GM12873 (cell line): ENCODE measurements at regions not wholly inside any gene's neighbourhood (a gene's known extent, or its start where the extent isn't known, plus 50 kb on each side); places are given as distances from the start of the nearest gene placed in this dataset.

Source experiments
- TF ChIP-seq, protein P1 (sequence below): IDR thresholded peaks from 2 replicates; pipeline ENCODE4 v1.5.1; 2012; ENCODE audit warnings: low read depth, mild to moderate bottlenecking, moderate library complexity, low read length, control low read depth; ENCODE audit not compliant: insufficient read depth; ENCODE audit errors: missing control alignments

DNA sequence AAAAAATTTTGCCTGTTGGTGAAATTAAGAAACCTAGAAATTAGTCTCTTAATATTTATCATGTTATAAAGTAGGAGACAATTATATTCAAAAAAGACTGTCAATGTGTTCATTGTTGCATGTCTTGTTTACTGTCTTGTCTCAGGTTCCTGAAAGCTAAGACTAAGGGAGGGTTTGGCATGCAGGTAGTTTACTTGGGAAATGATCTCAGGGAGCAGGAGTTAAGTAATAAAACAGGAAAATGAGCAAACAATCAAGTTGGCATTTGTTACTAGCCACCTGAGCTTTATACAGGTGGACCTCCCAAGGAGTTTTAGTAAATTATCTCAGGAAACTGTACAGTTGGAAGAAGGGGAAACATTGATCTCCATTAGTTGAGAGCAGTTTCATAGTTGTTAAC lies 188.0 kb upstream of the MDGA2 start:
- TF ChIP-seq, protein P1, sequence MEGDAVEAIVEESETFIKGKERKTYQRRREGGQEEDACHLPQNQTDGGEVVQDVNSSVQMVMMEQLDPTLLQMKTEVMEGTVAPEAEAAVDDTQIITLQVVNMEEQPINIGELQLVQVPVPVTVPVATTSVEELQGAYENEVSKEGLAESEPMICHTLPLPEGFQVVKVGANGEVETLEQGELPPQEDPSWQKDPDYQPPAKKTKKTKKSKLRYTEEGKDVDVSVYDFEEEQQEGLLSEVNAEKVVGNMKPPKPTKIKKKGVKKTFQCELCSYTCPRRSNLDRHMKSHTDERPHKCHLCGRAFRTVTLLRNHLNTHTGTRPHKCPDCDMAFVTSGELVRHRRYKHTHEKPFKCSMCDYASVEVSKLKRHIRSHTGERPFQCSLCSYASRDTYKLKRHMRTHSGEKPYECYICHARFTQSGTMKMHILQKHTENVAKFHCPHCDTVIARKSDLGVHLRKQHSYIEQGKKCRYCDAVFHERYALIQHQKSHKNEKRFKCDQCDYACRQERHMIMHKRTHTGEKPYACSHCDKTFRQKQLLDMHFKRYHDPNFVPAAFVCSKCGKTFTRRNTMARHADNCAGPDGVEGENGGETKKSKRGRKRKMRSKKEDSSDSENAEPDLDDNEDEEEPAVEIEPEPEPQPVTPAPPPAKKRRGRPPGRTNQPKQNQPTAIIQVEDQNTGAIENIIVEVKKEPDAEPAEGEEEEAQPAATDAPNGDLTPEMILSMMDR, result no peak

DNA sequence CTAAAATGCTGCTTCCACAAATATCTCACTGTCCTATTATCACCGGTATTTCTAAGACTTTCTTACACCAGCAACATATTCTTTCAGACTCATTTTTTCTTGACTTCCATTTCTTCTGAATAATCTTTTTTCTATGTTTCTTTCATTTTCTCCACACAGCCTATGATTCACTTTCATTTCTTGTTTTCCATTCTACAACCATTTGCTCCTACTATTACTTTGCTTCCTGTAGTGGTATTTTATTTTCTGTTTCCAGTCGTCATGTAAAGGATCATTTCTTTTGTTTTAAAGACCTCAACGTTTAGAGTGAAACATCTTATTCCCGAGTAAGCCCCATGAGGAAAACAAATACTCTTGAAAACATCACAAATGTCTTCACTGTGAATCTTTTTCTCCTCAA lies 182.2 kb upstream of the MDGA2 start:
- TF ChIP-seq, protein P1, result no peak

DNA sequence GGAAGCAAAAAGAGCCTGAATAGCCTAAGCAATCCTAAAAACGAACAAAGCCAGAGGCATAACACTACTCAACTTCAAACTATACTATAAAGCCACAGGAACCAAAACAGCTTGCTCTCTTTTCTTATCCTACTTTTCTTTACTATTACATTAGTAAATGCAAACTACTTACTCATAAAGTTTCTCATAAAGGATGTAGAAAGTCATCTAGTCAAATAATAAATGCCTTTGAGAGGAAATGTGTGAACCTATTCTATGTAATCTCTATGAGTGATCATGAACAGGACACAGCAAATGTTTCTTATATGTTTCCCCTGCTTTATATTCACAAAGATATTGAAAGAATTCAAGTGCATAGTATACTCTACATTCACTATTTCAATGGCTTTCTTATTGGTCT lies 176.9 kb upstream of the MDGA2 start:
- TF ChIP-seq, protein P1, result no peak

DNA sequence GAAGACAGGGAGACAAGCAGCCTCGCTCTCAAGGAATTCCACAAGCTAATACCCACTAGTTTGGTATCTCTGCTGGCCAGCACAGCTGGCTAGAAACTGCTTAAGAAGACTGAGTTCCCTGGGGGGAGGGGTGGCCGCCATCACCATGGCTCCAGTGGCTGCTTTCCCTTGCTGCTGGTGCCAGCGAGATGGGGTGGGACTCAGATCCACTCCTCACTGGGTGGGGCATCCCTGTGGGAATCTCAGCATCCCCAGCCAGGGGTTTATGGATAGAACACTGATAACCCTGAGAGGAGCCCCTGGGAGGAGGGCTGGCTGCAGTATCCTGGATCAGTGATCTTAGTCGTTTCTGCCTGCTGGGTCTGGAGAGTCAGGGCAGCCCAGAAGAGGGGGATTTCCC lies 170.6 kb upstream of the MDGA2 start:
- TF ChIP-seq, protein P1, result no peak

DNA sequence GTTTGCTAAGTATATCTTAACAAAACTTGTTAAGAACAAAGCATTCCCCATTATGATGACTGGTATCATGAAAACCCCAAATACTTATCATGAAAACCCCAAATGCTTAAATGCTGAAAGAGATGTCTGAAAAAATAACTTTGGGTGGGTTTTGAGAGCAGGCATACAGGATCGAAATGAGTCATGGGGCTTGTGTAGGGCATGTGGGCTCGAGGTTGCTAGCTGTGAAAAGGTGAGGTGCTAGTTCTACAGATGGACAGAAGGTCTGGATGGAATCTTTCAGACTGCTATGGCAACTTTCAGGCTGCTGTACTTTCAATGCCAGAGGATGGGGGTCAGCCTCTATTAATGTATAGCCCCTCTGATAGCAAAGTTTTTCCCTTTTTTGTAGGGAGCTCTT lies 167.8 kb upstream of the MDGA2 start:
- TF ChIP-seq, protein P1, result no peak

DNA sequence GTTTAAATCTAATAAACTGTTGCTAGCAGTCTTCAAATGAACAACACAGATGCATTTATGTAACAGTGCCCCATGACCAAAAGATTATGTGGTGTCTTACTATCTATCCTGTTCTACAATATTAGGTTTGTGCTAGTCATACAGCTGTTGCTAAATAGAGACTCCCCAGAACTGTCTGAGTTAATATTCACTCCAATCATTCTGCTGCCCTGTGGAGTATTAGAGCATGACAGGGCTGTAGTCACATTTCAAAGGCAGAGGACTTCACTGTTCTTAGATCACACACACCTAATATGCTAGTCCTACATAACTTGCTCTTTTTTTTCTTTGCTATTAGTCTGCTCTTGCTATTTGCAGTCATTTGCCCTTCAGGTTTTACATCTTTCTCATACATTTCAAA lies 157.6 kb upstream of the MDGA2 start:
- TF ChIP-seq, protein P1, result no peak

DNA sequence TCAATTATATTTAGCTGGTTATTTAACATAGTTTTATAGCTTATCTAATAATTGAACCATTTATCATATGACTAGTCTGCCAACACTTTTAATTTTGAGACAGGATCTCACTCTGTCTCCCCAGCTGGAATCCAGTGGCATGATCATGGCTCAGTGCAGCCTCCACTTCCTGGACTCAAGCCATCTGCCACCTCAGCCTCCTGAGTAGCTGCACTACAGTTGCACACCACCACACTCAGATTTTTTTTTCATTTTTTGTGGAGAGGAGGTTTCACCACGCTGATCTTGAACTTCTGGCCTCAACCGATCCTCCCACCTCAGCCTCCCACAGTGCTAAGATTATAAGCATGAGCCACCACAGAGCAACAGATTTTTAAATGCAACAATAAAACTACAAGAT lies 151.4 kb upstream of the MDGA2 start:
- TF ChIP-seq, protein P1, result no peak

DNA sequence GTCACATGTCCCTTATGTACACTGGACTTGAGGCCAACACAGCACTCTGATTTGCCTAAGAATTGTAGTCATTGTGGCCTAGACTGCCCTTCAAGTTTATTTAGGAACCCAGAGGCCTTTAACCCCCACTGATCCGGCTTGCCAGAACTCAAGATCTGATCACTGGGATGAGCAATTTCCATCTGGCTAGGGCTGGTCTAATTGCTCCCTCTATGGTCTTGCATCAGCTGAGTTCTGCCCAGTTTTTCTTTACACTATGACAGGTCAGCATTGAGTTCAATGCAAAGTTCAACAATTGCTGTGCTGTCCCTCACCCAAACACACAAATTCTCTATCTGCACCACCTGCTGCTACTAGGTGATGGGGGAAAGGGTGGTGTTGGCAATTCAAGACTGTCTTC lies 146.9 kb upstream of the MDGA2 start:
- TF ChIP-seq, protein P1, result no peak
